LoVo (cell line): ENCODE measurements at regions not wholly inside any gene's neighbourhood (a gene's known extent, or its start where the extent isn't known, plus 50 kb on each side); places are given as distances from the start of the nearest gene placed in this dataset.

Source experiments
- DNase-seq: peaks from one replicate; pipeline ENCODE4 v3.0.0-alpha.2; 2016; ENCODE audit warnings: low spot score

DNA sequence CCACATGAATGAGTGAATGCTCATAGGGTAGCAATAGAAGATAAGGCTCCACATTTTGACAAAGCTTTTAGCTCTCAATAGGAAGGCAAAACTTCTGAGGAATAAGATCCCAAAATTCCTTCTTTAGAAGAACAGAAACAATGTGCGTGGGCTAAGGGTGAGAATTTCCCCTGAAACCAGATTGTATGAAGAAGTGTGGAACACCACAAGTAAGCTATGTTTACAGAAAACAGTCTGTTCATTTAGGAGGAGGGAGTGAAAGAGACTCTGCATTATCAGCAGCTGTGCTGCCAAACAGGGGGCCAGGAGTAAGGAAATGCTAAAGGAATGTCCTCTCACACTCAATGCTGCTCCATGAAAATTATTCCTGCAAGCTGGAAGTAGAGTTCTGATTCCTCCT is 851.6 kb downstream of the CENPC start:
- DNase-seq = no peak

DNA sequence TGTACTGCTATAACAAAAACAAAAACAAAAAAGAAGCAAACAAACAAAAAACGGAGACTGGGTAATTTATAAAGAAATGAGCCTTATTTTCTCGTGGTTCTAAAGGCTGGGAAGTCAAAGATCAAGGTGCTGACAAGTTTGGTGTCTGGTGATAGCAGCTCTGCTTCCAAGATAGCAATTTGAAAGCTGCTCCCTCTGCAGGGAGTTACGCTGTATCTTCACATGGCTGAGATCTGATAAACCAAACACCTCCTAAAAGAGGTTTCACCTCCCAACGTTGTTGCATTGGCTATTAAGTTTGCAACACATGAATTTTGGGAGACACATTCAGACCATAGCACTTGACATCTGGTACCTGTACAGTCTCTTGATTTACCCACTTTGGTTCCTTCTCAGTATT is 854.2 kb downstream of the CENPC start:
- DNase-seq = no peak

DNA sequence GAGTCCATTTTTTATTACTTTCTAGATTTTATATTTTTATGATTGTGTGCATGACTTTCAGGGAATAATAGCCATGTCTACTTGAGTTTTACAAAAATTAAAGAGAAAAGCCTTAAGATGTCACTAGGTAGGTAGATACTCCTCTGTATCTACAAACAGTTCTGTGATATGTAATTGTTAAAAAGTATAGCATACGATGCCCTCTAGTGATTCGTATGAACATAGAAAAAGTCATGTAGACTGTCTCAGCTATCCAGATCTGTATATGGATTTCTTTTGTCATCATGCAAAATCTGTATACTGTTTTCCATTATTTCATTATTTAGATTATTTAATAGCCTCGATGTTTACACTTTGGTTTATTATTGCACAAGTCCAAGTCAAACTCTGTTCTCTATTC is 856.6 kb downstream of the CENPC start:
- peak; percentile 36 for DNase-seq

DNA sequence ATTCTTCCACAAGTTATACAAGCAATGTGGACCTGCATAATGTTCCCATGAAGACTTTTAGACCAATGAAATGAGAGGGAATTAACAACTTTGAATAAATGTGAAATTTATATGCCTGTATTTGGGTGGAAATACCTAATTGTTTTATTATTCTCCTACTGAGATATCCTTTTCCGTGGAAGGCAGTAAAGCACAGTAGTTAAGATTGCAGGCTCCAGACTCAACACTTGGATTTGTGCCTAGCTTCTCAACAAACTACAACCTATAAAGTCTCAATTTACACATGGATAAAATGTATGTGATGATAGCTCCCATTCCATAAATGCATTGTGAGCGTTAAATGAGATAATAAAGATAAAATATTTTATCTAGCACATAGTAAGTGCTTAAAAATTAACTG is 857.8 kb downstream of the CENPC start:
- DNase-seq = no peak

DNA sequence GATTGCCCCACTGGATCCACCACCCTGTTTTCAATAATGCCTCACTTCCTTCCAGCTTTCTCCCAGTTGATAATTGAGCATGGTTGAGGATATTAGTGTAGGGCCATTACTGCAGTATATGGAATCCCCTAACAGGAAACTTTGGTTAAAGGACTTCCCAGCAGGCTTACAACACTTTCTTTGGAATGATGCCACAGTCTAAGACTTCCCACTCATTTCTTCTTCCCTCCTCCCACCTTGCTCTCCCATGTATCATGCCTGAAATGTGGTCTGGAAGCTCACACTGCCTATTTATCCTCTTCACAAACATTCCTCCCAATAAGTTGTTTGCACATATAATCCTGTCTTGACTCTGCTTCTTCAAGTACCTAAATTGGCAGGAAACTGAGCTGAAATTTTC is 863.3 kb downstream of the CENPC start:
- DNase-seq = no peak

DNA sequence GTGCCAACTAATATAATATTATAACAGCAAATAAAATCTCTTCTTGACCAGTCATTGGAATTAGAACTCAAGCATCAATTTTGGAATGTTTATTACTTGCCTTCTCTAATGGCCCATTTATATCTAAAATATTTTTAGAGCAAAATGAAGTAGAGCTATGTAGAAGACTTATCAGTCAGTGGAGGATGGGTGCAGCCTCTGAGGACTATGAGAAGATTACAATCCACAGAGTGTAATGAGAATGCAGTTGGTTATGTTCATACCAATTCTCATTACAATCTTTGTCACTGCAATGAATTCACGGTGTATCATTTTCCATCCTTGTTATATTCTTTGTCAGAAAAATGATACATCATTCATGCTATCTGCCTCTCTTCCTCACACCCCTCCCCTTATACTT is 878.1 kb downstream of the CENPC start:
- no peak for DNase-seq

DNA sequence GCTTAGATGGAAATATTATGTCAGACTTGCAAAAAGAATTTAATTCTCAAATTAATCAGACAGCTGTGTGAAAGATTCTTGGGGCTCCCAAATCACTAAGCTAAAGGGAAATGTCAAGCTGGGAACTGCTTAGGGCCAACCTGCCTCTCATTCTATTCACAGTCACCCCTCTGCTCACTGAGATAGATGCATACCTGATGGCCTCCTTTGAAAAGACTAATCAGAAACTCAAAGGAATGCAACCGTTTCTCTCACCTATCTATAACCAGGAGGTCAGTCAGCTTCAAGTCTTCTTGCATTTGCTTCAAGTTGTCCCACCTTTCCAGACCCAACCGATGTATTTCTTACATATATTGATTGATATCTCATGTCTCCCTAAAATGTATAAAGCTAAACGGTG is 882.7 kb downstream of the CENPC start:
- DNase-seq = no peak

DNA sequence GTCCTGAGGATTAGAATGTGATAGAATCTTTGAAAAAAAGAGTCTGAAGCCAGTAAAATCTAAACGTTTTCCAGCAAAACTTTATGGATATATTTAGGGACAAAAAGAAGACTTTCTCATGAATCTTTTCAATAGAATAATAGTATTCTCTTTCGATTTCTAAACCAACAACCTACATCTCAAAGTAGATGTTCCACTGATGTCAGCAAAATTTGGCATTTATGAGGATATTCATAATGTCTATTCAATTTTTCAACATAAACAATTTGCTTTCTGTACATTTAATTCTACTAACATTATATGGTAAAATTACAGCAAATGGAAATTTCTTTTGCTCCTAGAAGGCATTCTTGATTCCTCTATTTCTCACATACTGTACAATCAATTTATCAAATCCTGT is 886.5 kb downstream of the CENPC start:
- DNase-seq = no peak

DNA sequence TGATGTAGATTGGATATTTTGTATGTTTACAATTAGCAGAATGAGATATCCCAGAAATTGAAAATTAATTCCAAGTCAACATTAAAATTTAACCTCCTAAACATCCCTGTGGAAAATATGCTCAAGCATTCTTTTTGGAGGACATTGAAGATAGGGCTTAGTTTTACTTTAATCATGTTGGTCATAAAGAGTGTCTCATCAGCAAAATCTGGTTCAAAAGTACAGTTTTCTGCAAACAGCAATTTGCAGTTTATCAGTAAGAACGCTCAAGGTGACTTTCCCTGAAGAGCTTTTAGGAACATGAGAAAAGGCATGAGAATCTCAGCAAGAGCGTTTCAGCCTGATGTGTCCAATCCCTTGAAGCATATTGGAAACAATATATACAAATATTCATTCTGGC is 889.8 kb downstream of the CENPC start:
- DNase-seq = no peak

DNA sequence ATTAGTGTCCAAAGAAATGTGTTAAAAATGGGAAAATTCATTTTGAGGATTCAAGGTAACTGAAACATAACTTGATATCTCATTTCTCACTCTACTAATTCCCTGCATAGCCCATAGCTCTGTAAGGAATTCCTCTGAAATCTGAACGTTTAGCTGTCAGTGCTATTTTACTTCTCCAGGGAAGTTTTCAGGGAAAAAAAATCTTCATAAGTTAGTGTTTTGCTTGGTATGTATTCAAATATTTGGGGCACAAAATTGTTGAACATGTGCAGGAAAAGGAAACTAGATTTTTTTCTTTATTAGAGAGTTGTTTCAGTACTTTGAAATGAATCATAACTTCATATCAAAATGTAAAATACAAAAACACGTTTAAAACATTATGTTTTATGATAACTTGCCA is 891.4 kb downstream of the CENPC start:
- DNase-seq = no peak

DNA sequence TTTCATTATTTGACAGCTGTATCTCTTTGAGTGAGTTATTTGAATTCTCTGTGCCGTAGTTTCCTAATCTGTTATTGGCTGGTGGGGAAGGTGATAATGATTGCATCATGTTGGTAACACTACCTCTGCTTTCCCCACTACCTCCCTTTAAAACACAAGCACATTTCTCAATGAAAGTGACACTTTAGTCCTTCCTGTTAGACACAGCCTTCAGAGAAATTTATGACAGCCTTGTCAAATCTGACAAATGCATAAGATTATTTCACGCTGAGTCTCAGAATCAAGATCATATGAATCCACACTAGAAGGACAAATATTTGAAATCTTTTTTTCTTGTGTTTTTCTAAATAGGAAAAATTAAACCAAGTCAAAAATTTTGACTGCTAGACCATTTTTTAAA is 896.1 kb downstream of the CENPC start:
- DNase-seq = no peak

DNA sequence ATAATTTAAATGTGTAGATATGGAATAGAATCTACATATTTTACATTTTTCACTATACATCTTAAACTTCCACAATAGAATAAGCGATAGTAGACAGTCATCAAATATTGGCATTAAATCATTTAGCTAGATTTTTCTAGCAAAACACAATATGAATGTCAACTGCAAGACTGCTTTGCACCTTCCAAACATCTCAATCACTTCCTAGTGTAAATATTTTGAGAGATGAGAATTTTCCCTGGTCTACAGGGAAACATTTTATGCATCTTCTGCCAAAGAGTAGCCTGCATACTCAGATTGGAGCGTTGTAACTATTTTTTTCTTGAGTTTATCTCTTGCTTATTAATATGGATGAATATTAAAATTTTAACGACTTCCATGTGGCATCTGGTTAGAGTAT is 897.4 kb downstream of the CENPC start:
- DNase-seq = no peak

DNA sequence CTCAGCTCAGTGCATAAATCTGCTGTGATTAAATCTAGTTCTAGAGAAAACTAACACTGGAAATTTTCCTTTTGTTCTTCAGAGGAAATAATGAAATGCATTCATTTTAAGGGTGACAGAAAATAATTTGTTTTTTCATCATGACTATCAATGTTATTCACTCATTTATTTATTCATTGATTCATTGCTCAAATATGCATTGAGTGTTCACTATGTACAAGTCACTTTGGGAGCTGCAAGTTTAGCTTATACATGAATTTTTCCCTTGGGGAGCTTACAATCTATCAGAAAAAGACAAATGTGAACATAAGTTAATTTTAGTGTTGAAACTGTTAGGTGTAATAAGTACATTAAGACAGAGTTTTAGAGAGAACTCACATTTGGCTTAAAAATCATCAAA is 897.8 kb downstream of the CENPC start:
- DNase-seq = no peak

DNA sequence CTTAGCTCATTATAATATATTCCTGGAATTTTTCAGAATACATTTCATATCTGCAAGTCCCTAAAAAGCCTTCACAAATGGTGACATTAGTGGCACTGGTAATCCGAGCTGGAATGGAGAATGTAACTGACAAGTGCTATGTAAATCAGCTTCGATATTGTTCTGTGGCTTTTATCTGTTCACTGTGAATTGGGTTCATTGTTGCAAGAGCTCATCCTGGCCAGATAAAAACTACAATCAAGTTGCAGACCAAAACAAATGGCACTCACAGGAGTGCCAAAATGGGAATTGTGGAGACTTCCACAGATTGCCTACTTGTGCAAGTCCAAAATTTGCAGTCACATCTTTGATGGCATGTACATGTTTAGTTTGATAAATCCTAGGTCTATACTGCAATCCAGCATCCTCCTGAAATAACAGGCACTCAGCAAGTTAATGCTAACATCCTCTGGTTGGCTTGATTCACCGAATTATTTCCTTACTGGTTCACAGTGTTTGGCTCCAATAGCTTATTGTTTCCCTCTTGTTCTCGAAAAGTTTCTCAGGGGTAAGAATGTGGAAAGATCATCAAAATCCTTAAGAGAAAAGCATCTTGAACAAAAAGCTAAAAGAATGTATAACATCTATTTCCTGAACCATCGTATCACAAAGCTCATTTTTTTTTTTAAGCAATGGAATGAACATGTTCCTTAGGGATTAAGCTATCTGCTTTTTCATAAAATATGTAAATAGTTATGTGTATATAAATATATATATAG is 904.9 kb downstream of the CENPC start:
- DNase-seq = no peak

DNA sequence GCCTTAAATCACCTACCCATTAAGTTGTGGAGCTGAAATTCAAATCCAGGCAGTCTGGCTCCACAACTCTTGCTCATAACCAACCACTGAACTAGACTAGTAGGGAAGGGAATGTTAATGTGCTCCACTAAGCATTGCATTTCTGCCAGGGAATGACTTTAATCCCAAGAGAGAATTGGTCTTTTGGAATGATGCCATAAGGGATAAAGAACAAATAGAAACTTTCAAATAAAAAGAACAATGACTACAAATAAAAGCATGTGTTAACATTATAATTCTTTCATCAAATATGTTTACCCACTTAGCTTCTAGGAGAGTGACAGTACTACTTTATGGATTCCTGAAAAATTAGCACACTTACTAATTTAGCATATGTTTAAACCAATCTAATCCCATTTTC is 905.9 kb downstream of the CENPC start:
- DNase-seq = peak; percentile 6

DNA sequence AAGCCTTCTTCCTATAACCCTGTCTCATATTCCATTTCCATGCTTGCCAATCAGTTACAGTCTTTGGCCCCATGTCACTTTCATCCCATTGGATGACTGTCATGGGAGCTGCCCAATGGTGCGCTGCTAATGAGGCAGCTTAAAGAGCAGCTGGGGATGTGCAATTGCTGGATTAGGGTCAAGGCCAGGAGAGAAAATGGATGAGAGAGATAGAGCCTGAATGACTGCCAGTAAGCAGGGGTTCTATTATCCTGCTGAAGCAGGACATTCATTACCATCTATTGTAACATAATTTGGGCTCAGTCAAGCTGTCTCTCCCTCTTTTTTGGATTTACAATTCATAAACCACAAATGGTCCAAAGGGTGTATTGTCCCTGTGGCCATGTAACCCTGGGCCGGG is 909.0 kb downstream of the CENPC start:
- DNase-seq = no peak

DNA sequence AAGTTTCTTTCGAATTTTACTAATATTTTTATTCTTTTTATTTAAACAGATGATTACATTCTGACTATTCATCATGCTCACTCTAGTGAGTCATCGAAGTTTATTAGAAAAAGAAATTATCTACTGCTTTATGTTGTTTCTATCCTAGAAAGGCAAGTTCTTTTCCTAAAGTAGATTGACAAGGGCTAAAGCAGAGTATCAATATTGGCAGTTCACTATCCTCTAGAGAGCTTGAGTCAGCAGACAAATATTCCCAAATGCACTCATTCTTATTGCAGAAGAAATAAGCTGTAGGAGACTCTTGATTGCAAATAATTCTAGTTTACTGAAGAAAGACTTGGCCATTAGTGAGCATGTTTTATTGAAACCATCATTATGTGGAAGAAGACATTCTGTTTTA is 911.8 kb downstream of the CENPC start:
- no peak for DNase-seq

DNA sequence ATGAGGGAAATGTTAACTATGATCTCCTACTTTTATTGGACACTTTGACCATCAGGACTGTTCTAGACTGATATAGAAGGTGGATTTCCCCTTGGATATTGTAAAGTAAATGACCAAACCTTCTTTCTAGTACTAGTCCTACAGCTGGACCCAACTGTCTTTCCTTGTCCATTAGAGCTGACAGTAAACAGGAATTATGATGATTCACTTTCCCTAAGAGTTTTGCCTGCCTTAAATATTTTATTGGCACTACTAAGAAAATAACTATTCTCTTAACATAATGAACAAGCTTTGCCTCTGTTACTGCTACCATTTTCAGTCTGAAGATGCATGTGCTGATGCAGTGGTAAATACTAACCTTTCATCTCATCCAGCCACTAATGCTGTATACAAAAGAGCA is 915.4 kb downstream of the CENPC start:
- no peak for DNase-seq

DNA sequence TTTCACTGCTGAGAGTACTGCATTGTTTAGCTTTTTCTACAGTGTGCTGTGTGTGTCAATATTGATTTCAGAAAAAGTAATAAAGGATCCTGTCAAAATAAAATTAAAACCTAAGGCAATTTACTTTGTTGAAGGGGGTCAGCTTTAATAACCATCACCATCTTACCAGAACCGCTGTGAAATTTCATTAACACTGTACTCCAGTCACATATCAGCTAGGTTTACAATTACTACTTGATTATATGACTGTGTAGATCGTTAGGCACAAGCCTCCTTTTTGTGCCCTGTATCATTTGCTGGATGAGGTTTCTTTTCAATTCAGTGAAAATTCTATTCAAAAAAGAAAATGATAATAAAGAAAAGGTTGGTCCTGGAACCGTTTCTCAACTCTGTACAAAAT is 917.2 kb downstream of the CENPC start:
- no peak for DNase-seq

DNA sequence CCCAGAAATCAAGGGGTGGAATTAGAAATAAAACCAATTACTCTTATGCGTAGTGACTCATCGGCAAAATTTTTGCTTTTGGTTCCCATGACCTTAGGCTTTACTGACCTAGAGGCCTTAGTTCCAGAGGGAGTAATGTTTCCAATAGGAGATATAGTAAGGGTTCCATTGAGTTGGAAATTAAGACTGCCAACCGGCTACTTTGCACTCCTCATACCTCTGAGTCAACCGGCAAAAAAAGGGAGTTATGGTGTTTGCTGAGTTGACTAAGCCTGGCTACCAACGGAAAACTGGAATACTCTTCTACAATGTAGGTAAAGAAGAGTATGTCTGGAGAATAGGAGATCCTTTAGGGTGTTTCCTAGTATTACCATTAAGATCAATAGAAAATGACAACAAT is 919.8 kb downstream of the CENPC start:
- DNase-seq = no peak

DNA sequence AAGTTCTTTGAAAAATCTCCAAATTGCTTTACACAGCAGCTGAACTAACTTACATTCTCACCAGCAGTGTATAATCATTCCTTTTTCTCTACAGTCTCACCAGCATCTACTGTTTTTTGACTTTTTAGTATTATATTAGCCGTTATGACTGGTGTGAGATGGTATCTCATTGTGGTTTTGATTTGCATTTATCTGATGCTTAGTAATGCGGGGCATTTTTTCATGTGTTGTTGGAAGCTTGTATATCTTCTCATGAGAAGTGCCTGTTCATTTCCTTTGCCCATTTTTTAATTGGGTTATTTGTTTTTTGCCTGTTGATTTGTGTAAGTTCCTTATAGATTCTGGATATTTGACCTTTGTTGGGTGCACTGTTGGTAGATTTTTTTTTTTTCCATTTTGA is 931.7 kb downstream of the CENPC start:
- no peak for DNase-seq

DNA sequence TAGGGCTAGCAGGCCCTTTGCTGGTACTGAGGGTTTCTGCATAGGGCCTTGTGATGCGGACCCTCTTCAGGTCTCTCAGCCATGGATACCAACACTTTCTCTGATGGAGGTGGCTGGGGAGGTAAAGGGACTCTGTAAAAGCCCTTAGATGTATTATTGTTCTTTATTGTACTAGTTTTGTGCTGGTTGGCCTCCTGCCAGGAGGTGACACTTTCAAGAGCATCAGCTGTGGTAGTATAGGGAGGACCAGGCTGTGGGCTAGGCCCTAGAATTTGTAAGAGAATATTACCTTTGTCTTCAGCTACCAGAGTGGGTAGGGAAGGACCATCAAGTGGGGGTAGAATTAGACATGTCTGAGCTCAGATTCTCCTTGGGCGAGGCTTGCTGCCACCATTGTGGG is 936.3 kb downstream of the CENPC start:
- no peak for DNase-seq

DNA sequence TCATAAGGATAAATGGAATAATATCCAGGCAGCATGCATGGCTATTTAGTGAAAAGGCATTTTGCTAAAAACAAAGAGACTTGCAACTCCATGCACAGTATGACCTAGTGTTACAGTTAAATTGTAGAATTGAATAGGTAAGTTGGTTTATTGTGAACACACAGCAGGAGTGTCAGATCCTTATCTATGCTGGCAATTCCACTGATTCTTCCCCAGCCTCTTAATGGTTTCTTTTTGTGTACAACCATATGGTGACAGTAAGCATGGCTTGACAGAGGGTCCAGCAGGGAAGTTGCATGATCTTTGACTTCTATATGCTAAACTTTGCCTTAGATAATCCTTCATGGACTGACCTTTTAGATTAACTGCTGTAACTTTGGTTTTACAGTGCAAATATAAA is 936.6 kb upstream of the EPHA5 start:
- no peak for DNase-seq

DNA sequence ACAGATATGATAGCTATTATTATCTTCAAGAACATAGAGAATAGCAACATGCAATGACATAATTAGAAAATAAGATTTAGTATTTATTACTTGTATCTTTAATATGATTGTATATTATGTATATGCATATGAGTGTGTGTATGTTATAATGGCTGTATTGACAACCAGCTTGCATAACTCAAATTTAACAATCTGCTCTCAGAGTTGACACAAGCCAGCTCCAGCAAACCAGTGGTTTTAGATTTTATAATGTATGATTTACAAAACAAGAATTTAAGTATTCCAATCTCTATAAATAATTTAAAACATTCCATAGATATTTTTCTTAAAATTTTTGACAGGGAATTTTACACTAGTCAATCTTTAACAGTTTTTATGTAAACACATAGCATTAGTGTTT is 935.9 kb upstream of the EPHA5 start:
- no peak for DNase-seq

DNA sequence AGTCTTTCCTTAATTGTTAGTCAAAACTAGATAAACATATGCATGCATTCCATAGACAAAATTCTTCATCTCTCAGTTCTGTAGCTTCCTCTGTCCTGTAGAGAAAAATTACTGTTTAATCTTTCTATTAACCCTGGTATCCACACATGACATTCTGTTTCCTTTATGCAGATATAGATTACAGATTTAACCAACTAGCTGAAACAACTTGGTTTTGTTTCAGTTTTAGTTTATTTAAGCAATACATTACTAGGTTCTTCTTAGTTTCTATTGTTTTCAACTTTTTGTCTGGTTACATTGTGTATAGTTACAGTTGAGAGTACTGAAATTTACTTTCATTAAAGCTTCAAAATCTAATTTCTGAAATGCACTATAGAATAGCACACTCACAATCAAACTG is 933.9 kb upstream of the EPHA5 start:
- no peak for DNase-seq
